ENCODE measurements at regions not wholly inside any gene's neighbourhood (a gene's known extent, or its start where the extent isn't known, plus 50 kb on each side); places are given as distances from the start of the nearest gene placed in this dataset.
"Not testable (repeated sequence)": the region's sequence is repeated elsewhere in the genome, so short reads cannot be mapped to it uniquely, and the experiment has no call there.

- Histone ChIP-seq H2AFZ (ENCODE audit: low read depth, low read length) (no peak overlapping the region), H3K36me3 (ENCODE audit: insufficient read depth, low read length) (no peaks in the 10 kb centered on the region), H3K27me3 (ENCODE audit: insufficient read depth, low read length) (no peaks in the 10 kb centered on the region), H3K4me1 (ENCODE audit: insufficient read depth, low read length) (no peaks in the 10 kb centered on the region), H3K4me3 (ENCODE audit: low read length) (no peak overlapping the region), H3K9me3 (ENCODE audit: low read length) (no peaks in the 10 kb centered on the region)
Observed at GRCh38 chr20:29790510-29790909, 1467.0 kb upstream of the DEFB115 start.

DNA sequence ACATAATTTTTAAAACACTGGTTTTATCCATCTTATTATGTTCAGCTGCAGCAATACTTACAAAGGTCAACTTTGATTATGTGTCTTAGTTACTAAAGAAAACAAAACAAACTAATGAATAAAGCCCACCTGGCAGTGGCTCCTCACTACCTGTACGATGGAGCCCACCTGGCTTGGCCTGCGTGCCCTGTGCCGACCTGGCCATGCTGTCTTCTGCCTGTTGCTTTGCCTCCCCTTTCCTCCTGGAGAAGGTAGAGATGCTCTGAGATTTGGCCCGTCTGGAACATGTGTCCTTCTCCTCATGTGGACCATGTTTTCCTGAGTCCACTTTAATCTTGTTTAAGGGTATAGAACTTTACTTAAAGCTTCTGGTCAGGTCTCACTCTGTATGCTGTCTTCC is 1426.0 kb upstream of the DEFB115 start:
- H3K9me3 ChIP-seq (ENCODE audit: low read length); H3K4me1 ChIP-seq (ENCODE audit: insufficient read depth, low read length): not testable (repeated sequence)

DNA sequence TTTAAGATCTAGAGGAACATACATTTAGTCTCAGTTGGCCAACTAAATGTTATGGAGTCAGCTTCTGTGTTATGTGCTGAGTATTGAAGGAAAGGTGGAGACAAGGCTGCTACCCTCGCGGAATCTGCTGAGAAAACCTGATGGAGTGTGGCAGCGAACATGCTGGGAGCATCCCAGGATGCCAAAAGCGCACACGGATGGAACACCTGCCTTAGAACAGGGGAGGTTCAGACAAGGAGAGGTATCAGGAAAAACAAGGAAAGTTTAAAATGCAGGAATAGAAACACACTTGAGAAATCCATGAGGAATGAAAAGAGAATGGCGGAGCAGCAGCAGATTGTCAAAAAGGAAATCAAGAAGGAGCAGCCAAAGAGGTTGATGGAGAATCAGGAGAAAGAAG is 1389.5 kb upstream of the DEFB115 start:
- H3K27me3 ChIP-seq (ENCODE audit: insufficient read depth, low read length); H3K4me3 ChIP-seq (ENCODE audit: low read length); H3K36me3 ChIP-seq (ENCODE audit: insufficient read depth, low read length); H3K4me1 ChIP-seq (ENCODE audit: insufficient read depth, low read length); H2AFZ ChIP-seq (ENCODE audit: low read depth, low read length); H3K9me3 ChIP-seq (ENCODE audit: low read length): not testable (repeated sequence)

More for the DNA sequence above, 1426.0 kb upstream of the DEFB115 start:
- not testable (repeated sequence) for H3K36me3 ChIP-seq (ENCODE audit: insufficient read depth, low read length); H2AFZ ChIP-seq (ENCODE audit: low read depth, low read length); H3K4me3 ChIP-seq (ENCODE audit: low read length); H3K27me3 ChIP-seq (ENCODE audit: insufficient read depth, low read length)

DNA sequence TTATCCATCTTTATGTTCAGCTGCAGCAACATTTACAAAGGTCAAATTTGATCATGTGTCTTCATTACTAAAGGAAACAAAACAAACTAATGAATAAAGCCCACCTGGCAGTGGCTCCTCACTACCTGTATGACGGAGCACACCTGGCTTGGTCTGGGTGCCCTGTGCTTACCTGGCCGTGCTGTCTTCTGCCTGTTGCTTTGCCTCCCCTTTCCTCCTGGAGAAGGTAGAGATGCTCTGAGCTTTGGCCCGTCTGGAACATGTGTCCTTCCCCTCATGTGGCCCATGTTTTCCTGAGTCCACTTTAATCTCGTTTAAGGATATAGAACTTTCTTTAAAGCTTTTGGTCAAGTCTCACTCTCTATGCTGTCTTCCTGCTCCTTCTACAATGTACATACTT is 1388.8 kb upstream of the DEFB115 start:
- not testable (repeated sequence) for H3K4me1 ChIP-seq (ENCODE audit: insufficient read depth, low read length); H3K9me3 ChIP-seq (ENCODE audit: low read length); H2AFZ ChIP-seq (ENCODE audit: low read depth, low read length); H3K36me3 ChIP-seq (ENCODE audit: insufficient read depth, low read length); H3K27me3 ChIP-seq (ENCODE audit: insufficient read depth, low read length); H3K4me3 ChIP-seq (ENCODE audit: low read length)

- H3K9me3 ChIP-seq (ENCODE audit: low read length); H2AFZ ChIP-seq (ENCODE audit: low read depth, low read length); H3K4me1 ChIP-seq (ENCODE audit: insufficient read depth, low read length); H3K27me3 ChIP-seq (ENCODE audit: insufficient read depth, low read length); H3K4me3 ChIP-seq (ENCODE audit: low read length); H3K36me3 ChIP-seq (ENCODE audit: insufficient read depth, low read length): not testable (repeated sequence)
Observed at GRCh38 chr20:29871816-29872215, 1385.6 kb upstream of the DEFB115 start.

DNA sequence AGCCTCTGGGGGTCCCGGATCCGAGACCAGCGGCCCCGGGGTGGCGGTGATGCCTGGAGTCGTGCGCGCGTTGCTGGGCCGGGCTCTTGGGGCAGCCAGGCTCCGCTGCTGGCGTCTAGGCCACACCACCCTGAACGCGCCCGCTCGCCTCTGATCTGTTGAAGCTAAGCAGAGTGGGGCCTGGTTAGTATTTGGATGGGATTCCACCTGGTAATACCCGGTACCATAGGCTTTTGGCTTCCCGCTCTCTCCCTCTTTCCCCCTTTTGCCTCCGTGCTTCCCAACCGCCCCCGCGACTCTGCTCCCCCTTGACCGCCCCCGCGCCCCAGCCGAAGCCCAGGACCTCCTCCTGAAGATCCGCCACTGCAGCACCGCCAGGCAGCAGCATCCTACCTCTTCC is 1383.5 kb upstream of the DEFB115 start:
- Histone ChIP-seq H3K36me3 (ENCODE audit: insufficient read depth, low read length) (no peaks in the 10 kb centered on the region), H2AFZ (ENCODE audit: low read depth, low read length) (no peak overlapping the region), H3K9me3 (ENCODE audit: low read length) (no peaks in the 10 kb centered on the region), H3K4me3 (ENCODE audit: low read length) (peak overlapping the region; percentile 34), H3K4me1 (ENCODE audit: insufficient read depth, low read length) (no peaks in the 10 kb centered on the region), H3K27me3 (ENCODE audit: insufficient read depth, low read length) (no peaks in the 10 kb centered on the region)

GRCh38 chr20:29874476-29875202 is 1382.8 kb upstream of the DEFB115 start:
- Histone ChIP-seq H3K9me3 (ENCODE audit: low read length) (no peaks in the 10 kb centered on the region), H3K4me3 (ENCODE audit: low read length) (no peak overlapping the region), H3K4me1 (ENCODE audit: insufficient read depth, low read length) (no peaks in the 10 kb centered on the region), H3K27me3 (ENCODE audit: insufficient read depth, low read length) (no peaks in the 10 kb centered on the region), H3K36me3 (ENCODE audit: insufficient read depth, low read length) (no peaks in the 10 kb centered on the region), H2AFZ (ENCODE audit: low read depth, low read length) (no peak overlapping the region)

DNA sequence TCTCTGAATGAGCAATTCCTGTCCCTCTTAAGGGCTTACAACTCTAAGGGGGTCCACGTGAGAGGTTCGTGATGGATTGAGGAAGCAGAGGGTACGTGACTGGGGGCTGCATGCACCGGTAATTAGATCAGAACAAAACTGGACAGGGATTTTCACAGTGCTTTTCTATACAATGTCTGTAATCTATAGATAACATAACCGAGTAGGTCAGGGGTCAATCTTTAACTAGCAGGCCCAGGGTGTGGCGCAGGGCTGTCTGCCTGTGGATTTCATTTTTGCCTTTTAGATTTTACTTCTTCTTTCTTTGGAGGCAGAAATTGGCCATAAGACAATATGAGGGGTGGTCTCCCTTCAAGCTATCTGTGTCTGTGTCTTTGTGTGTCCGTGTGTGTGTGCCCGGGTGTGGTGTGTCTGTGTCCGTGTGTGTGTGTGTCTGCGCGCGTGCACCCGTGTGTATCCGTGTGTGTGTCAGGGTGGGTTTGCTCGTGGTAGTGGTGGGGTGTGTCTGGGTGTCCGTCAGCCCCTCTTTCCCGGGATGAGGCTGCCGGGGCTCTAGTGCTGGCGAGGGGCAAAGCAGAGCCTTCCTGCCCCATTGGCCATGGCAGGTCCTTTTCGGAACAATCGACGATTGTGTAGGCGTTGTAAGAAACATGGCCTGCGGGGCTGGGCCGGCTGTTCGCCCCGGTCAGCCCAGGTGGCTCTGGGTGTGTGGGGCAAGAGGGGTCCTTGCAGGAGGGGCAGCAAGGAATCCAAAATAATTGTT is 1382.0 kb upstream of the DEFB115 start:
- not testable (repeated sequence) for H3K4me1 ChIP-seq (ENCODE audit: insufficient read depth, low read length); H3K27me3 ChIP-seq (ENCODE audit: insufficient read depth, low read length); H3K4me3 ChIP-seq (ENCODE audit: low read length); H3K9me3 ChIP-seq (ENCODE audit: low read length); H2AFZ ChIP-seq (ENCODE audit: low read depth, low read length); H3K36me3 ChIP-seq (ENCODE audit: insufficient read depth, low read length)

- H3K27me3 ChIP-seq (ENCODE audit: insufficient read depth, low read length); H3K4me3 ChIP-seq (ENCODE audit: low read length); H2AFZ ChIP-seq (ENCODE audit: low read depth, low read length); H3K4me1 ChIP-seq (ENCODE audit: insufficient read depth, low read length); H3K9me3 ChIP-seq (ENCODE audit: low read length); H3K36me3 ChIP-seq (ENCODE audit: insufficient read depth, low read length): not testable (repeated sequence)
Observed at GRCh38 chr20:29876084-29876910, 1381.2 kb upstream of the DEFB115 start.

GRCh38 chr20:29876911-29877285 is 1380.6 kb upstream of the DEFB115 start:
- H3K9me3 ChIP-seq (ENCODE audit: low read length): no peaks in the 10 kb centered on the region
- no peaks in the 10 kb centered on the region for H3K36me3 ChIP-seq (ENCODE audit: insufficient read depth, low read length)
- no peak overlapping the region for H3K4me3 ChIP-seq (ENCODE audit: low read length)

DNA sequence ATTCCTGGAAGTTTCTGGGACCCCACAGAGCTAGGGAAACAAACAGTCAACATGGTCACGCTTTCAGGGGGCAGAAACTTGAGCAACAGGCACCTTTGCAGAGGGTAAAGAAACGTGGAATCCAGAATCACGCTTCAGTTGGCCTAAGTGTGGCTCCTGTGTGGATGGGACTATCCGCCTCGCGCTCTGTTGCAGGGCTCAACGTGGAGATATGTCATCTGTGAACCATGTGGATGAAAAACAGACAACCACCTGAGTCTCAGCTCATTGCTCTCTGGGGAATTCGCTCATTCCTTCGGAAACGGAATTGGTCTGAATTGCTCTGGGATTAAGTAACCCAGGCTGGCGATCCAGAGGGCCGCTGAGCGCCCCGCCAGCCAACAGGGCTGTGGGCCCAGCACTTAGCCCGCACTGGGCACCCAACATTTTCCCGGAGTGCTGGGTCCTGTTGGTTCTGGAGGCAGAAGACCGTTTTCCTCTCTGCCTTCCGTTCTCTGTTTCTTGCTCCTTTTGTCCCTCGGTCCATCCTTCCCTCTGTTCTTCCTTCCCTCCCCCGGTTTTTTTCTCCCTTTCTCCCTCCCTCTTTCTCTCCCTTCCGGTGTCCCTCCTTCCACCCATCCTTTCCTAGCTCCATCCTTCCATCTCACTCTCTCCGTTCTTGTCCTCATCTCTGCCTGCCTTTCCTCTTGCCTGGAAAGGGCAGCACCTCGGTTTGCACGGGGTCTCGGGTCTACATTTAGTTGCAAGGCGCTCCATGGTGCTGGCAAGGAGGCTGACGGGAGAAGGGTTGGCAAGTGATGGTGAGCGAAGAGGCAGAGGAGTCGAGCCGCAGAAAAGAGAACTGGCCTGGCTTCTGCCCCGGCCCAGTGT is 1379.8 kb upstream of the DEFB115 start:
- H3K4me1 ChIP-seq (ENCODE audit: insufficient read depth, low read length); H3K4me3 ChIP-seq (ENCODE audit: low read length); H3K9me3 ChIP-seq (ENCODE audit: low read length); H3K27me3 ChIP-seq (ENCODE audit: insufficient read depth, low read length); H3K36me3 ChIP-seq (ENCODE audit: insufficient read depth, low read length); H2AFZ ChIP-seq (ENCODE audit: low read depth, low read length): not testable (repeated sequence)

More at GRCh38 chr20:29876911-29877285, 1380.6 kb upstream of the DEFB115 start:
- no peaks in the 10 kb centered on the region for H3K4me1 ChIP-seq (ENCODE audit: insufficient read depth, low read length)
- H3K27me3 ChIP-seq (ENCODE audit: insufficient read depth, low read length): no peaks in the 10 kb centered on the region
- no peak overlapping the region for H2AFZ ChIP-seq (ENCODE audit: low read depth, low read length)

DNA sequence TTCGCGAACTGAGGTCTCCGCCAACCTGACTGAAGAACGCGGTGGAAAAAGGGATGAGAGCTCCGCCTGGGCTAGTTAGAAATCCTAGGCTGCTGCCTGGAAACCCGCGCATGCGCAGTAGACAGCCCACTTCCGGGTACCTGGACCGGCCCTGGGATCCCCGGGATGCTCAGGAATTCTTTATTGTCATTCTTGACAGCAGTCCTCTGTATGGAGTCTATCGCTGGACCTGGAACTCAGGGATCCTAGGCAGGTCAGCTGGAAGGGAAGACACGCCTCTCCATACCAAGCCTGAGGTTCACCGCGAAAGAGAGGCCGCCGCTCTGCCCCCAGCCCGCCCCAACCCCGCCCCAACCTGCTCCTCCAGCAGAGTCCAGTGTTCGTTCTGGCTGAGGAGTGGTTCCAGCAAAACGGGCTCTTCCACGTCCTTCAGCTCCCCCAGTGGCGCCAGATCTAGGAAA is 1379.2 kb upstream of the DEFB115 start:
- no peaks in the 10 kb centered on the region for H3K9me3 ChIP-seq (ENCODE audit: low read length)

More for the DNA sequence above, 1379.2 kb upstream of the DEFB115 start:
- no peaks in the 10 kb centered on the region for H3K4me1 ChIP-seq (ENCODE audit: insufficient read depth, low read length)
- no peak overlapping the region for H3K4me3 ChIP-seq (ENCODE audit: low read length)
- no peaks in the 10 kb centered on the region for H3K27me3 ChIP-seq (ENCODE audit: insufficient read depth, low read length)
- H2AFZ ChIP-seq (ENCODE audit: low read depth, low read length): no peak overlapping the region
- H3K36me3 ChIP-seq (ENCODE audit: insufficient read depth, low read length): no peaks in the 10 kb centered on the region

Measured in neuron (in vitro differentiated cells).